GM18498 (cell line): ENCODE measurements at regions not wholly inside any gene's neighbourhood (a gene's known extent, or its start where the extent isn't known, plus 50 kb on each side); places are given as distances from the start of the nearest gene placed in this dataset.

Source experiments
- ATAC-seq: cut with Tn5 transposase; IDR thresholded peaks from one replicate; pipeline ENCODE4 v1.9.1; 2021; ENCODE audit warnings: mild to moderate bottlenecking, moderate library complexity; ENCODE audit not compliant: unreplicated experiment

GRCh38 chr20:60627751-60628565 is 624.1 kb upstream of the CDH4 start:
- ATAC-seq, result no peak

- ATAC-seq, result no peak
These were observed 623.3 kb upstream of the CDH4 start for GRCh38 chr20:60628749-60629148.

- ATAC-seq, result no peak
These were observed 622.9 kb upstream of the CDH4 start for GRCh38 chr20:60629206-60629605.

- no peak for ATAC-seq
These were observed 621.5 kb upstream of the CDH4 start for GRCh38 chr20:60630609-60631008.

- no peak for ATAC-seq
These were observed 620.3 kb upstream of the CDH4 start for GRCh38 chr20:60631585-60632287.

- ATAC-seq, result no peak
These were observed 619.4 kb upstream of the CDH4 start for GRCh38 chr20:60632391-60633262.

- ATAC-seq, result no peak
These were observed 617.4 kb upstream of the CDH4 start for GRCh38 chr20:60634491-60635172.

GRCh38 chr20:60636417-60636816 is 615.6 kb upstream of the CDH4 start:
- ATAC-seq, result no peak

GRCh38 chr20:60637801-60638200 is 614.3 kb upstream of the CDH4 start:
- ATAC-seq, result no peak

- no peak for ATAC-seq
These were observed 613.5 kb upstream of the CDH4 start for GRCh38 chr20:60638430-60639098.

- ATAC-seq, result no peak
These were observed 610.1 kb upstream of the CDH4 start for GRCh38 chr20:60641879-60642447.

GRCh38 chr20:60642541-60642940 is 609.5 kb upstream of the CDH4 start:
- no peak for ATAC-seq

- no peak for ATAC-seq
These were observed 603.5 kb upstream of the CDH4 start for GRCh38 chr20:60648556-60648955.

- ATAC-seq, result no peak
These were observed 602.5 kb upstream of the CDH4 start for GRCh38 chr20:60649541-60649940.

GRCh38 chr20:60650087-60650486 is 602.0 kb upstream of the CDH4 start:
- ATAC-seq, result no peak

- no peak for ATAC-seq
These were observed 600.0 kb upstream of the CDH4 start for GRCh38 chr20:60652046-60652445.

GRCh38 chr20:60652615-60653014 is 599.4 kb upstream of the CDH4 start:
- ATAC-seq, result no peak

- no peak for ATAC-seq
These were observed 598.8 kb upstream of the CDH4 start for GRCh38 chr20:60653111-60653845.

GRCh38 chr20:60658681-60659080 is 593.4 kb upstream of the CDH4 start:
- no peak for ATAC-seq
